Stimulated activated CD4-positive, alpha-beta T cell treated with anti-CD3 and anti-CD28 coated beads, TNF-alpha, amount 100 ng/mL, for 48 hours (primary cell): ENCODE measurements at regions not wholly inside any gene's neighbourhood (a gene's known extent, or its start where the extent isn't known, plus 50 kb on each side); places are given as distances from the start of the nearest gene placed in this dataset.

ENCODE experiments used
- DNase-seq, 3 donors: peaks; one replicate each; pipeline ENCODE4 v3.0.0-alpha.2; 2020; ENCODE audit warnings: low read depth in 3 of 3

- no peak for DNase-seq
These were observed 577.9 kb upstream of the TBX3 start for GRCh38 chr12:115261691-115262398.

- DNase-seq = no peak
These were observed 577.0 kb upstream of the TBX3 start for GRCh38 chr12:115260762-115261675.

DNA sequence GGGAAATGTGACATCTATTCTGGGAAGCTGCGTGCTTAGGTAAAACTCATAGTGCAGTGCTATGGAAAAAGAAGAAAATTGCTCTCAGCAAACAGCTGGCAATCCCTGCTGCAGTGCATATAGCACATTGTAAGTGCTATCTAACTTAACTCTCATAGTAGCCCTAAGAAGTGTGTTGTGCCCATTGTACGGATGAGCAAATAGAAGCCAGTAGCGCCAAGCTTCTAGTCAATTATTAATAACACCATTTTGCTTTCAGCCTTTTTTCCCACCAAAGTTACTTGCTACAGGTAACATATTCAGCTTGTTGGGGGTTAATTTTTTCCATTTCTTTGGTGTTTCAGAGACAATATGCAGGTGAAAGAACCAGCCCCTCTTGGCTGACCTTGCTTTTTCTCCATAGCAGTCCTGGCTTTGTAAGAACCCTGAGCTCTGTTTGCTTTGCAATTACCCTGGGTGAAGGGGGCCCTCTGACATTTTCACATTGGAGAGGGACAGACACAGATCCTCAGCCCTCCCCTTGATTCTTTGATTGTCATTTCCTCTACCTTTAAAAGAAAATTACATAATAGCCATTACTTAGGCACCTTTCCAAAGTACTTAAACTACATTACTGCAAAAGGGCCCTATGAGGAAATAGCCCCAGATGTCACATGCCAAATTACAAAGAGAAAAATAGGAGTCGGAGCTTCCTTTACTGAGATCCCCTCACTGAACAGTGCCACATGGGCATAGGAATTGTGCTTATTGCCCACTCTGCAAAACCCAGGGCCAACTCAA, 576.2 kb upstream of the TBX3 start:
- DNase-seq = no peak

GRCh38 chr12:115257791-115258190, 573.8 kb upstream of the TBX3 start:
- no peak for DNase-seq

GRCh38 chr12:115255962-115256361, 572.0 kb upstream of the TBX3 start:
- DNase-seq = no peak

GRCh38 chr12:115255257-115255656, 571.3 kb upstream of the TBX3 start:
- DNase-seq = no peak

- no peak for DNase-seq
These were observed 569.1 kb upstream of the TBX3 start for GRCh38 chr12:115253049-115253448.

DNA sequence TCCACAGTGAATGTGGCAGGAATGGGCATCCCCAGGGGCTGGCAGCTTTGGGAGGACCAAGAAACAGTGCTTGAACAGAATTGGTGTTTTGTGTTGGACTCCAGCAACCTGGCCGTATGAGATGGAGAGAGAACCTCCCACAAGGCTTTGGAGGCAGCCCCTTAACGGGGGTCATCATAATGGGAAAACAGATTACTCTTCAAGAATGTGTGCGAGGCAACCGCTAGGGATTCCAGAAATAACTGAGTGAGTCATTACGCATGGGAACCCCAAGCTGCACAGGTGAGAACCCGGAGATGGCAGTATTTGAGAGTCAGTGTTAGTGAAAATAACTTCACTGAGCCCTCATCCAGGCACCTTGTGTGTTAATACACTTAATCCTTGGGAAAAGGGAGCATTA, 567.8 kb upstream of the TBX3 start:
- no peak for DNase-seq

- DNase-seq = no peak
These were observed 565.8 kb upstream of the TBX3 start for GRCh38 chr12:115249671-115250278.

GRCh38 chr12:115245020-115245419, 561.0 kb upstream of the TBX3 start:
- DNase-seq = no peak

- no peak for DNase-seq
These were observed 560.1 kb upstream of the TBX3 start for GRCh38 chr12:115243933-115244628.

- no peak for DNase-seq
These were observed 556.3 kb upstream of the TBX3 start for GRCh38 chr12:115240251-115240650.

GRCh38 chr12:115235880-115236279, 551.9 kb upstream of the TBX3 start:
- no peak for DNase-seq

DNA sequence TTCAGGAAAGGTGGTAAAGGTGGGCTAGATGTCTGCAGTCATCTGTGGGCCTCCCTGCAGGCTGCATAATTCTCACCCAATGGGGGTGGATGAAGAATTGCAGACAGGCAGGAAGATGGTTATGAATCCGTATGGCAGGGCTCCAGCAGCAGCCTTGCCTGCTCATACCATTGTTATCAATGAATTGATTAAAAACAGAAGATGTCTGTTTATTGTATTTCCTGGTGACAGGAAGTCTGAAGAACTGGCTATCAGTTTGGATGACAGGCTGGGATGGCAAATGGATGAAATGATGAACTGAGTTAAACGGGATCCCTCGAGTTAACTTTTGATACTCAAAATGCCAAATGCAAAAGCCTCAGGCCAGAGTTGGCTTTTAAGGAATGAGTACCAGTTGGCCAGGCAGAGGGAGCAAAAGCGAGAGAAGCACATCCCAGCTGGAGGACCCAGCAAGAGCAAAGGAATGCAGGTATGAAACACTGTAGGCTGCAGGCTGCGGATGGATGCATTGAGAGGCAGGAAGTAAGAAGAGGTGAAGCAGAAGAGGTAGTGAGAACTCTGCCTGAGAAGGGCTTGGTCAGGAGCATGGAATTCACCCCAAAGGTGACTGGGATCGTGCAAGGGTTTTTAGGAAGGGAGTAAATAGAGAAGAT, 550.0 kb upstream of the TBX3 start:
- no peak for DNase-seq

- no peak for DNase-seq
These were observed 548.6 kb upstream of the TBX3 start for GRCh38 chr12:115232455-115233156.

DNA sequence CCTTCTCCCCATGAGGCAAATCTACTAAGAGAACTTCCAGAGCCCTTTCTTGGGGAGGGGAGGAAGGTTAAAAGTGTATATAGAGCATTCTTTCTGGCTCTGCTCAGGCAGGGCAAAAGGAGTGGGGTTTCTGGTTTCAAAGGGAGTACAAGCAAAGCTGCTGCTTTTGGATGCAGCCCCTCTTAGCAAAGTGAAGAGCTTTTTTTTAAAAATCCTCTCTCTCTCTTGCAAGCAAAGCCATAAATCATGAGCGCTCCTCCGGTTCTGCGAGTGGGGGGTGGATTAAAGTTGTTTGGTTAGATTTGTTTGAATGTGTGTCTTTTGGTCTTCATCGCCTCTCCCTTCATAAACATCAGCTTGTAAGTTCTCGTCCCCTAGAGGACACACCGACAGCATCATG, 546.6 kb upstream of the TBX3 start:
- no peak for DNase-seq

DNA sequence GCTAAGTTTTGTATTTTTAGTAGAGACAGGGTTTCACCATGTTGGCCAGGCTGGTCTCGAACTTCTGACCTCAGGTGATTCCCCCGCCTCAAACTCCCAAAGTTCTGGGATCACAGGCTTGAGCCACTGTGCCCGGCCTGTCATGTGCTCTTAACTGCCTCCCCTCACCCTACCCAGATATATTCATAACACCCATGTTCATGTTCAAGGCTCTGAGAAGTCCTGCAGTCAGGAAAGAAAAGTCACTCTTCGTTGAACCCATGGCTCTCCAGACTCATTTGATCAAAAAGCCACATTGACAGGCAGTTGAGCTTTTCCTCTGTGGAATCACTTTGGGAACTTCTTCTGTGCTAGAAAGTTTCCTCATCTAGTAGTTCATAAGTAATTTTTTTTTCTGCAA, 545.5 kb upstream of the TBX3 start:
- DNase-seq = no peak

- DNase-seq = no peak
These were observed 544.5 kb upstream of the TBX3 start for GRCh38 chr12:115228434-115228833.

GRCh38 chr12:115227137-115227615, 543.2 kb upstream of the TBX3 start:
- DNase-seq = no peak

DNA sequence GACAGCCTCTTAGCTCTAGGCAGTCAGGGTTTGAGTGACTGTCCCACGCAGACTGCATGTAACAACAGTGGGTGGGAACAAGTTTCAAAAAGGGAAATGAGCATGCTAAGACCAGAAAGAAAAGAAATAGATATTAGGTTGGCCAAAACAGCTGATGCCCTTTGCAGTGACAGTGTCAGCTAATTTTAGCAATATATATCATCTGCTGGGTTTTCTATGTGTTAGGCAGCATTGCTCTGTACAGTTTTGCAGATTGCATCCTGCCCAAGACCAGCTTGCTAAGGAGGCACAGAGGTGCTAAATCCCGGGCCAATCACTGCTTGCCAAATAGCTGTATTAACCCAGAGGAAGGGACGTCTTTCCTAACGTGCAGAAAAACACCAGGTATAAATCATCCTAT, 541.9 kb upstream of the TBX3 start:
- no peak for DNase-seq
